ENCODE measurements at regions not wholly inside any gene's neighbourhood (a gene's known extent, or its start where the extent isn't known, plus 50 kb on each side); places are given as distances from the start of the nearest gene placed in this dataset.

- H3K4me2 ChIP-seq (ENCODE audit: low read length), result no peak overlapping the region
- TF ChIP-seq CTCF (IDR thresholded peaks at IDR 0.05; ENCODE audit: low read depth, low read length, poor library complexity, severe bottlenecking) (no peak), EZH2phosphoT487 (IDR thresholded peaks at IDR 0.05; ENCODE audit: borderline replicate concordance, low read length) (no peak)
- H4K20me1 ChIP-seq (ENCODE audit: control insufficient read depth, insufficient read depth, low read depth, low read length), result no peaks in the 10 kb centered on the region
- H3K79me2 ChIP-seq (ENCODE audit: control insufficient read depth, low read length), result no peaks in the 10 kb centered on the region
- no peaks in the 10 kb centered on the region for H3K27me3 ChIP-seq (ENCODE audit: control insufficient read depth, low read length)
- H3K9me3 ChIP-seq (ENCODE audit: control insufficient read depth, insufficient read depth, low read length), result no peaks in the 10 kb centered on the region
- H3K27ac ChIP-seq (ENCODE audit: low read depth, low read length), result no peak overlapping the region
- H3F3A ChIP-seq (ENCODE audit: control insufficient read depth, insufficient read depth), result no peaks in the 10 kb centered on the region
- H3K4me3 ChIP-seq (ENCODE audit: low read length), result no peak overlapping the region
- H3K4me1 ChIP-seq (ENCODE audit: control insufficient read depth, low read length), result peaks cover 6% of the 10 kb centered on the region; the same call in 1 of the 2 replicates
- H3K9me2 ChIP-seq (replicated peaks; ENCODE audit: control insufficient read depth, low read length), result no peaks in the 10 kb centered on the region
- no peaks in the 10 kb centered on the region for H3K36me3 ChIP-seq (ENCODE audit: control insufficient read depth, low read length)
These were observed 437.8 kb downstream of the UTRN start for GRCh38 chr6:144722925-144723324.

- Histone ChIP-seq H3K79me2 (ENCODE audit: control insufficient read depth, low read length) (no peaks in the 10 kb centered on the region), H3K4me1 (ENCODE audit: control insufficient read depth, low read length) (peaks cover 6% of the 10 kb centered on the region; the same call in 1 of the 2 replicates), H3K9me2 (replicated peaks; ENCODE audit: control insufficient read depth, low read length) (no peaks in the 10 kb centered on the region), H3K27ac (ENCODE audit: low read depth, low read length) (no peak overlapping the region), H3K4me3 (ENCODE audit: low read length) (no peak overlapping the region), H3K36me3 (ENCODE audit: control insufficient read depth, low read length) (no peaks in the 10 kb centered on the region), H3K4me2 (ENCODE audit: low read length) (no peak overlapping the region), H3F3A (ENCODE audit: control insufficient read depth, insufficient read depth) (no peaks in the 10 kb centered on the region), H3K9me3 (ENCODE audit: control insufficient read depth, insufficient read depth, low read length) (no peaks in the 10 kb centered on the region), H3K27me3 (ENCODE audit: control insufficient read depth, low read length) (no peaks in the 10 kb centered on the region), H4K20me1 (ENCODE audit: control insufficient read depth, insufficient read depth, low read depth, low read length) (no peaks in the 10 kb centered on the region)
- TF ChIP-seq EZH2phosphoT487 (IDR thresholded peaks at IDR 0.05; ENCODE audit: borderline replicate concordance, low read length), result no peak
- TF ChIP-seq CTCF (IDR thresholded peaks at IDR 0.05; ENCODE audit: low read depth, low read length, poor library complexity, severe bottlenecking), result no peak
These were observed 438.3 kb downstream of the UTRN start for GRCh38 chr6:144723431-144723830.

- Histone ChIP-seq H3K36me3 (ENCODE audit: control insufficient read depth, low read length) (no peaks in the 10 kb centered on the region), H3K79me2 (ENCODE audit: control insufficient read depth, low read length) (no peaks in the 10 kb centered on the region), H3K27me3 (ENCODE audit: control insufficient read depth, low read length) (no peaks in the 10 kb centered on the region), H3K4me3 (ENCODE audit: low read length) (no peak overlapping the region), H4K20me1 (ENCODE audit: control insufficient read depth, insufficient read depth, low read depth, low read length) (no peaks in the 10 kb centered on the region), H3K9me2 (replicated peaks; ENCODE audit: control insufficient read depth, low read length) (no peaks in the 10 kb centered on the region), H3F3A (ENCODE audit: control insufficient read depth, insufficient read depth) (no peaks in the 10 kb centered on the region), H3K9me3 (ENCODE audit: control insufficient read depth, insufficient read depth, low read length) (no peaks in the 10 kb centered on the region), H3K4me1 (ENCODE audit: control insufficient read depth, low read length) (peaks cover 12% of the 10 kb centered on the region), H3K27ac (ENCODE audit: low read depth, low read length) (no peak overlapping the region), H3K4me2 (ENCODE audit: low read length) (no peak overlapping the region)
- TF ChIP-seq CTCF (IDR thresholded peaks at IDR 0.05; ENCODE audit: low read depth, low read length, poor library complexity, severe bottlenecking) (no peak), EZH2phosphoT487 (IDR thresholded peaks at IDR 0.05; ENCODE audit: borderline replicate concordance, low read length) (no peak)
These were observed 439.7 kb downstream of the UTRN start for GRCh38 chr6:144724818-144725217.
